GM04503 (cell line): ENCODE measurements at regions not wholly inside any gene's neighbourhood (a gene's known extent, or its start where the extent isn't known, plus 50 kb on each side); places are given as distances from the start of the nearest gene placed in this dataset.

Experiments used
- DNase-seq: peaks from one replicate; pipeline ENCODE4 v3.0.0-alpha.2; 2012; ENCODE audit warnings: low read depth

DNA sequence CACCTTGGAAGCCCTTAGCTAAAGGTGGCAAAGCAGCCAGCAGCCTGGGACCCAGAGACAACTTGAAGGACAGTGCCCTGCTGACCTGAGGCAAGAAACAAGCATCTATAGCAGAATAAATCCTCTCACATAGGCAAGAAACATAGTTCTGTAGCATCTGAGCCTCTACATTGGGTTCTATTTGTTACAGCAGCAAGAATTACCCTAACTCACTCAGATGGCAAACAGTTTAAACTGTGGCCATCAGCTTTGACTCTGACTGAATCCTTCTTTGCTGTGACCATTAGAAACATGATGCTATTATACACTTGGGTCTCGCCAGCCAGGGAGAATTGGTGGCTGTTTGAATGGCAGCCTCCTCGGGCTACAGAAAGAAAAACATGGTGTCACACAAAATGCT lies 53.1 kb upstream of the CCL1 start:
- DNase-seq = no peak

DNA sequence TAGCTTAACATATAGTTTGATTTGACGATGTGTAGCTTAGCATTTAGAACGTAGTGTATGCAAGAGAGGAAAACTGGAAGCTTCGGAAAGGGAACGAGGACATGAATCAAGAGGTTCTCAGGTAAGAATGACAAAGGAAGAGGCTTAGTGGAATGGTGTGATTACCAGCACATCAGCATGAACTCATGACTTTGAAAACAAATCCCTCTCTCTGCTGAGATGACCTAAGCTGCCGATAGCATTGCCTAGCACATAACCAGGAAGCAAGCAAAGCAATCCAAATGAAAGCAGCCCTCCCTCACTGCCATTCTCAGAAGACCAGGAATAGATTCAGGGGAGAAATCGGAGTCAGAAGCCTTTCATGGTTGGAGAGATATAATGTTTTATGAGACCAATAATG lies 51.3 kb upstream of the CCL1 start:
- DNase-seq = no peak

DNA sequence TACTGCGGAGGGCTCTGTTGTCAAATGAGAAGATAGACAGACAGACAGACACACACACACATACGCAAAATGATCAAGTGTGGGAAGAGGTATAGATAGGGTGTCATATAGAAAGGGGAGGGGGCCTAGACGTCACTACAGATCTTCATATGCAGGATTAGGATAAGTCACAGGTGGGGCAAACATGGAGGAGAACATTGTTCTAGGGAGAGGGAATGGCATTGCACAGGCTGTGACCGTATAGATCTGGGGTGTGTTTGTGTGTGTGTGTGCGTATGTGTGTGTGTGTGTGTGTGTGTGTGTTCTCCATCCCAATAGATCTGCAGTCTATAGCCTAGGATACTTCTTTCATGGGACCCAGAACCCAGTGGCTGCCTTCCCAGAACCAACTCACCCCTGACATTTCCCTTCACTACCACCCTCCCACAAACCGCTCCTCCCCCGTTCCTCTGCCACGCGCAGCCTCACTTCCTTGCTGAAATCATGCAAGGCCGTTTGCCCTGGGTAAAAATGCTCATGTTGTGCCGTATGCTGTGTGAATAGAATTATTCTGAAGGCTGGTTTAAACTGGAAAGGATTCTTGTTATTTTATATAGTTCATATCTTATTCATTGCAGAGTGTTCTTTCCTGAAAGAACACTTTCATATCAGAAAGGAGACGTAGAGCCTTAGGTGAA lies 50.5 kb upstream of the CCL1 start:
- no peak for DNase-seq

DNA sequence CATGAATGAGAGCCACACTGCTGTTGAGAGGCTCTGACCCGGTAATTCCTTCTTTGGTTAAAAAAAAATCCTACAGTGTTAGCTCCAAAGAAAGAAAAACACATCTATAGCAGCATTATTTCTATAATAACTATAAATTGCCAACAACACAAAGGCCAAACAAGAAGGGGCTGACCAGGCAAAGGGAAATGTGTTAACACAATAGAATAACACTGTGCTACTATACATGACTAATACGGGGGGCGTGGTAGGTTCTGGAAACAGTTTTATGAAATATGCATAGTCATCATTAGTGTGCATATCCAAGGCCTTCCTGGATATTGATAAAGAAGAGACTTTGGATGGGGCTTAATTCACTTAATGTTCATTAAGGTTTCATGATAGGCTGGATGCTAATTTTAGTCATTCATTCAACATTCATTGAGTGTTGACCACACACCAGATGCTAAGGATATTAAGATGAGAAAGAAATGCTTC lies 50.0 kb upstream of the CCL1 start:
- no peak for DNase-seq
